ENCODE measurements at regions not wholly inside any gene's neighbourhood (a gene's known extent, or its start where the extent isn't known, plus 50 kb on each side); places are given as distances from the start of the nearest gene placed in this dataset.

GRCh38 chr6:112592159-112592558 is 245.0 kb downstream of the RFPL4B start:
- Histone ChIP-seq H3K9me2 (replicated peaks; ENCODE audit: insufficient read depth, low read length) (no peaks in the 10 kb centered on the region), H3K36me3 (replicated peaks; ENCODE audit: insufficient read depth, low read length) (no peaks in the 10 kb centered on the region), H3K27me3 (replicated peaks; ENCODE audit: insufficient read depth, low read length) (no peaks in the 10 kb centered on the region), H3K9me3 (replicated peaks; ENCODE audit: insufficient read depth, low read length) (no peaks in the 10 kb centered on the region), H3K4me2 (ENCODE audit: low read depth, low read length) (no peak overlapping the region), H3K4me3 (ENCODE audit: low read length) (no peak overlapping the region), H3F3A (ENCODE audit: insufficient read depth, low read length) (no peaks in the 10 kb centered on the region), H3K9ac (ENCODE audit: low read length) (no peak overlapping the region), H3K79me2 (ENCODE audit: low read length) (no peaks in the 10 kb centered on the region), H3K27ac (ENCODE audit: low read length) (no peak overlapping the region), H2AFZ (ENCODE audit: low read length) (no peak overlapping the region), H4K20me1 (ENCODE audit: insufficient read depth, low read length) (no peaks in the 10 kb centered on the region), H3K4me1 (ENCODE audit: low read length) (peaks cover 9% of the 10 kb centered on the region; the same call in 1 of the 2 replicates)
- TF ChIP-seq, protein P1, sequence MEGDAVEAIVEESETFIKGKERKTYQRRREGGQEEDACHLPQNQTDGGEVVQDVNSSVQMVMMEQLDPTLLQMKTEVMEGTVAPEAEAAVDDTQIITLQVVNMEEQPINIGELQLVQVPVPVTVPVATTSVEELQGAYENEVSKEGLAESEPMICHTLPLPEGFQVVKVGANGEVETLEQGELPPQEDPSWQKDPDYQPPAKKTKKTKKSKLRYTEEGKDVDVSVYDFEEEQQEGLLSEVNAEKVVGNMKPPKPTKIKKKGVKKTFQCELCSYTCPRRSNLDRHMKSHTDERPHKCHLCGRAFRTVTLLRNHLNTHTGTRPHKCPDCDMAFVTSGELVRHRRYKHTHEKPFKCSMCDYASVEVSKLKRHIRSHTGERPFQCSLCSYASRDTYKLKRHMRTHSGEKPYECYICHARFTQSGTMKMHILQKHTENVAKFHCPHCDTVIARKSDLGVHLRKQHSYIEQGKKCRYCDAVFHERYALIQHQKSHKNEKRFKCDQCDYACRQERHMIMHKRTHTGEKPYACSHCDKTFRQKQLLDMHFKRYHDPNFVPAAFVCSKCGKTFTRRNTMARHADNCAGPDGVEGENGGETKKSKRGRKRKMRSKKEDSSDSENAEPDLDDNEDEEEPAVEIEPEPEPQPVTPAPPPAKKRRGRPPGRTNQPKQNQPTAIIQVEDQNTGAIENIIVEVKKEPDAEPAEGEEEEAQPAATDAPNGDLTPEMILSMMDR (IDR thresholded peaks at IDR 0.05; ENCODE audit: low read length), result no peak
- TF ChIP-seq EZH2phosphoT487 (IDR thresholded peaks at IDR 0.05; ENCODE audit: low read length) (no peak), EZH2 (optimal IDR thresholded peaks at IDR 0.05; ENCODE audit: low read depth, low read length) (no peak)
- no peak for DNase-seq

GRCh38 chr6:112594886-112595594 is 247.9 kb downstream of the RFPL4B start:
- no peak for DNase-seq
- Histone ChIP-seq H3K79me2 (ENCODE audit: low read length) (no peaks in the 10 kb centered on the region), H3K9ac (ENCODE audit: low read length) (no peak overlapping the region)

DNA sequence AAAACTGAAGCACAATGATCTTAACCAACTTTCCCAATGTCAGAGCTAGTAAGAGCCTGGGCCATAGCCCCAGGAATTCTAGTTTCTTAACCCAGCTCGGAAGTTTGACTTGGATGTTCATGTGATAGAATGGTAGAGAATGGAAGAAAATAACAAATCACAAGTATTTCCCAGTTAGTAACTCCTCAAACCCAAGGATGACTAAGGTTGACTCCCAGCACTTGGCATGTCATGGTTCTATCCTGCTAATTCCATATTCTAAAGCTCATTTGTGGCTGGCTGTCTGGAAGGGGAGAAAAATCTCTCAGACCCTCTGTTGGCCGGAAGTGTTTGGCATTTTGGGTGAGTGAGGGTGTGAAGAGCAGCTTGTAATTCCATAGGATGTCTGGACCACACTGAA is 248.7 kb downstream of the RFPL4B start:
- no peaks in the 10 kb centered on the region for H3K9me2 ChIP-seq (replicated peaks; ENCODE audit: insufficient read depth, low read length)
- no peaks in the 10 kb centered on the region for H3K9me3 ChIP-seq (replicated peaks; ENCODE audit: insufficient read depth, low read length)
- H3K9ac ChIP-seq (ENCODE audit: low read length), result no peak overlapping the region
- H3K4me1 ChIP-seq (ENCODE audit: low read length), result no peaks in the 10 kb centered on the region
- no peaks in the 10 kb centered on the region for H4K20me1 ChIP-seq (ENCODE audit: insufficient read depth, low read length)
- H3K79me2 ChIP-seq (ENCODE audit: low read length), result no peaks in the 10 kb centered on the region
- TF ChIP-seq EZH2phosphoT487 (IDR thresholded peaks at IDR 0.05; ENCODE audit: low read length), result no peak
- TF ChIP-seq EZH2 (optimal IDR thresholded peaks at IDR 0.05; ENCODE audit: low read depth, low read length), result no peak
- TF ChIP-seq, protein P1 (IDR thresholded peaks at IDR 0.05; ENCODE audit: low read length), result no peak
- no peaks in the 10 kb centered on the region for H3K27me3 ChIP-seq (replicated peaks; ENCODE audit: insufficient read depth, low read length)
- no peak overlapping the region for H3K27ac ChIP-seq (ENCODE audit: low read length)
- H3F3A ChIP-seq (ENCODE audit: insufficient read depth, low read length), result no peaks in the 10 kb centered on the region
- DNase-seq, result no peak
- H3K36me3 ChIP-seq (replicated peaks; ENCODE audit: insufficient read depth, low read length), result no peaks in the 10 kb centered on the region
- no peak overlapping the region for H3K4me3 ChIP-seq (ENCODE audit: low read length)
- no peak overlapping the region for H3K4me2 ChIP-seq (ENCODE audit: low read depth, low read length)
- H2AFZ ChIP-seq (ENCODE audit: low read length), result no peak overlapping the region

More at GRCh38 chr6:112594886-112595594, 247.9 kb downstream of the RFPL4B start:
- H3K27ac ChIP-seq (ENCODE audit: low read length), result no peak overlapping the region
- no peaks in the 10 kb centered on the region for H3K27me3 ChIP-seq (replicated peaks; ENCODE audit: insufficient read depth, low read length)
- no peaks in the 10 kb centered on the region for H3K36me3 ChIP-seq (replicated peaks; ENCODE audit: insufficient read depth, low read length)
- H3K4me1 ChIP-seq (ENCODE audit: low read length), result no peaks in the 10 kb centered on the region
- H3F3A ChIP-seq (ENCODE audit: insufficient read depth, low read length), result no peaks in the 10 kb centered on the region
- no peaks in the 10 kb centered on the region for H3K9me2 ChIP-seq (replicated peaks; ENCODE audit: insufficient read depth, low read length)
- H3K4me2 ChIP-seq (ENCODE audit: low read depth, low read length), result no peak overlapping the region
- no peaks in the 10 kb centered on the region for H3K9me3 ChIP-seq (replicated peaks; ENCODE audit: insufficient read depth, low read length)
- H2AFZ ChIP-seq (ENCODE audit: low read length), result no peak overlapping the region
- TF ChIP-seq EZH2 (optimal IDR thresholded peaks at IDR 0.05; ENCODE audit: low read depth, low read length), result no peak
- TF ChIP-seq EZH2phosphoT487 (IDR thresholded peaks at IDR 0.05; ENCODE audit: low read length), result no peak
- TF ChIP-seq, protein P1 (IDR thresholded peaks at IDR 0.05; ENCODE audit: low read length), result no peak
- H3K4me3 ChIP-seq (ENCODE audit: low read length), result no peak overlapping the region
- H4K20me1 ChIP-seq (ENCODE audit: insufficient read depth, low read length), result no peaks in the 10 kb centered on the region

Measured in MM.1S (cell line).